Mucosa of gallbladder (tissue), 1 donor: ENCODE measurements at regions not wholly inside any gene's neighbourhood (a gene's known extent, or its start where the extent isn't known, plus 50 kb on each side); places are given as distances from the start of the nearest gene placed in this dataset.
"Not testable (repeated sequence)": the region's sequence is repeated elsewhere in the genome, so short reads cannot be mapped to it uniquely, and the experiment has no call there.

Source experiments
- DNase-seq: peaks from one replicate; pipeline ENCODE4 v3.0.0-alpha.2; 2020; ENCODE audit warnings: low spot score
- donor health status: DM: no; HTN: no; CAD: no.

DNA sequence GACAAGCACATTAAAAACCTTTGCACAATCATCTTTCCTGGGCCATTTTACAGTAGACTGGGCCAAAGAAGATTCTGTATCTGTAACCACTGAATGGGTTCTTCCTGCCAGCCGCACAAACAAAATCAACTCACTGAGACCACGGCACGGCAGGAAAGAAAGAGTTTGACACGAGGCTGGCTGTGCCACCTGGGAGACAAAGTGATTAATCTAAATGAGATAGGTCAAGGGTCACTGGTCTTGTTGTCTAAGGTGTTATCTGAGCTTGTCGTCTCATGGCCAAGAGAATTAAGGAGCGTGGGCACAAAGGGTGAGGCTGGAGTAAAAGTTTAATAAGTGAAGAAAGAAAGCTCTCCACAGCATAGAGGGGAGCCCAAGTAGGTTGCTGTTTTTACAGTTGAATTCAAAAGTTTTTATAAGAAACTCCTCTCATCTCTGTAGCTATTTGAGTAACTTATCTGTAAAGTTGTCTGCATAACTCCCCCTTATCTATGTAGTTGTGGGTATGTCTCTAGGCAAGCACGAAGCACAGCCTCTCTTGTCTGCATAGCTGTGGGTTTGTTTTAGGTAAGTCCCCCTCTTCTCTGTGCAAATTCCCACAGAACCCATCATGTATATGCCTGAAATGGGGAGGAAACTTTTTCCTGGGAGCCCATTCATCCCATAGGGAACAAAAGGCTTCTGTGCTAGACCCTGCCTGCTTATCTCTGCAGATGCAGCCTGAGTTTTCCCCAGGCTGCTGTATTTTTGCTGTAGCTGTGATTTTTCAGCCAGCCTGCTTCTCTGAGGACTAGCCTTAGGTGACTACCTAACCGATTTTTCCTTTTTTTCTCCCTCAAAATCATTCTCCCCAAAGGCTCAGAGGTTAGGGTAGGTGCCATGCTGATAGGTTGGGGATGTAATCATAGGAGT is 1314.6 kb upstream of the TMEM132C start:
- DNase-seq, result no peak

DNA sequence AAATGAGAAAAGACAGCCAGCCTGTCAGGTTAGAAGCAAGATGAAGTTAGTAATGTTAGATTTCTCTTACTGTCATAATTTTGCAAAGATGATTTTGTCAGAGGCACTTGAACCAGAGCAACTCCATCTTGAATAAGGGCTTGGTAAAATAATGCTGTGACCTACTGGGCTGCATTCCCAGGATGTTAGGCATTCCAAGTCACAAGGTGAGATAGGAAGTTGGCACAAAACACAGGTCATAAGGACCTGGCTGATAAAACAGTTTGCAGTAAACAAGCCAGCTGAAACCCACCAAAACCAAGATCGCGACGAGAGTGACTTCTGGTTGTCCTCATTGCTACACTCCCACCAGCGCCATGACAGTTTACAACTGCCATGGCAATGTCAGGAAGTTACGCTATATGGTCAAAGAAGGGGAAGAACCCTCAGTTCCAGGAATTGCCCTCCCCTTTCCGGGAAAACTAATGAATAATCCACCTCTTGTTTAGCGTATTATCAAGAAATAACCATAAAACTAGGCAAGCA is 1313.5 kb upstream of the TMEM132C start:
- no peak for DNase-seq

- DNase-seq, result no peak
Measured at GRCh38 chr12:126960221-126960620, 1306.7 kb upstream of the TMEM132C start.

- DNase-seq, result no peak
Measured at GRCh38 chr12:126960709-126961108, 1306.3 kb upstream of the TMEM132C start.

- DNase-seq, result no peak
Measured at GRCh38 chr12:126963825-126964224, 1303.1 kb upstream of the TMEM132C start.

- no peak for DNase-seq
Measured at GRCh38 chr12:126966498-126966897, 1300.5 kb upstream of the TMEM132C start.

DNA sequence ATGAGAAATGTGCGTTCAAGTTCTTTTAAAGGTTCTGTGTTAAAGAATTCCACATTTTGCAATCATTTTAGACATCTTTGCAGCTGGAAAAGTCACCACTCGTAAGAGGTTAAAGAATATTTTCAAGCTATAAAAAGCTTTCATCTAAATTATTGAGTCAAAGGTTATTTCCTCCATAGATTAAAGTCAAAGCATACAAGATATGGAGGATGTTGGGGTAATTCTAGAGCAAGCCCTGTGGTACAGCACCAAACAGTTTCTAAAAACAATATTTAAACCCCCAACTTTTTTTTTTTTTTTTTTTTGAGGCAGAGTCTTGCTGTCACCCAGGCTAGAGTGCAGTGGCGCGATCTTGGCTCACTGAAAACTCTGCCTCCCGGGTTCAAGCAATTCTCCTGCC is 1299.8 kb upstream of the TMEM132C start:
- no peak for DNase-seq

DNA sequence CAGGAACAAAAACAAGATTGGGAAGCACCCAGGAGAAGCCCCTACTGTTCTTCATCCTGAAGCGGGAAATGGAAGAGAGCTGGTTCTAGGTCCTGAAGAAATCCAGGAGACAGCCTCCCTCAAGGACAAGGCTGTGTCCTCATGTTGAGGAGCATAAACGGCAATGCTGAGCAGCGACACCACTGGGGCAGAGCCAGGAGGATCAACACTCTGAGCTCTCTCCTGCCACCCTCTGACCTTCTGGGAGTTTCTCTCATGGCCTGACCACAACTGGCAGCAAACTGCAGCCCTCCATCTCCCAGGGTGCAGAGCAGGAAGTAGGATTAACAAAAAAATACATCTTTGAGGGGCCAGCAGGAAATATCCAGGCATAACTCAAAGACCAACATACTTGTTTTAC is 1292.2 kb upstream of the TMEM132C start:
- no peak for DNase-seq

DNA sequence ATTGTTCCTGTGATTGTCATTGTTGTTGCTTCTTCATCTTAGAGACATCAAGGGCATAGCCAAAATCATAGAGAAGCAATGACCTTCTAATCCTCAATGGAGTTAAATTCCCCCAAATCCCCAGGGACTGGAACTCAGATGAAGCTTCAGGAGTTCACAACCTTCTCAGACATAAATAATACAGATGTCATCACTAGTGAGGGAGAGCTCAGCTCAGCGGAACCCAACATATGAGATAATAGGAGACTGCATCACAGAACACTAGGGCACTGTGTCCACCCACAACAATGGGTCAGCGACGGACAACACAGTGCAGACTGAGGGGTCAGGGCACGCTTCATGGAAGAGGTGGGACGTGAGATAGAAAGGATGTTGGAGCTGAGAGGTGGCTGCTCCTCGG is 1290.4 kb upstream of the TMEM132C start:
- DNase-seq, result no peak

- not testable (repeated sequence) for DNase-seq
Measured at GRCh38 chr12:126979564-126979963, 1287.4 kb upstream of the TMEM132C start.

DNA sequence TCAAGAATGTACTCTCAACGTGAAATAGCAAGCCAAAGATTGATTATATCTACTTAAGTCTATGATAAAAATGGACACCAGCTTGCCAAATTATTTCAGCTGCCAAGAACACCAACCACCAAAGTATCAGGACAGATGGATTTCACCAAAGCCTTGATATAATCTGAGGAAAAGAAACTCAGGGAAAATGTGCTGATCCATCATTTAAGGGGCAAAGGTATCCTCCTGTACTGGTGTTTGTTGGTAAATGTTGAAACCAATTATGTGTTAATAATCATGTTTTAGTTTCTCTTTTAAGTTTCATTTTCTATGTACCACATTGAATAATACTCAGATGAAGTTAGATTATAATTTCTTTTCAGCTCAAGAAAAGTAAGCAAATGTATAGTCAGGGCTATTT is 1284.3 kb upstream of the TMEM132C start:
- DNase-seq, result no peak

DNA sequence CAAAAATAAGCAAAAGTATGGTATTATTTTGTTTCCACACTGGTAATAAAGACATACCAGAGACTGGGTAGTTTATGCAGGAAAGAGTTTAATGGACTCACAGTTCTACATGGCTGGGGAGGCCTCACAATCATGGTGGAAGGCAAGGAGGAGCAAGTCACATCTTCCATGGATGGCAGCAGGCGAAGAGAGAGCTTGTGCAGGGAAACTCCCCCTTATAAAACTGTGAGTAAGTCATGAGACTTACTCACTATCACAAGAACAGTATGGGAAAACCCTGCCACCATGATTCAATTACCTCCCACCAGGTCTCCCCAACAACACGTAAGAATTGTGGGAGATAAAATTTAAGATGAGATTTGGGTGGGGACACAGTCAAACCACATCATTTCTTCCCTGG is 1283.2 kb upstream of the TMEM132C start:
- DNase-seq, result not testable (repeated sequence)

DNA sequence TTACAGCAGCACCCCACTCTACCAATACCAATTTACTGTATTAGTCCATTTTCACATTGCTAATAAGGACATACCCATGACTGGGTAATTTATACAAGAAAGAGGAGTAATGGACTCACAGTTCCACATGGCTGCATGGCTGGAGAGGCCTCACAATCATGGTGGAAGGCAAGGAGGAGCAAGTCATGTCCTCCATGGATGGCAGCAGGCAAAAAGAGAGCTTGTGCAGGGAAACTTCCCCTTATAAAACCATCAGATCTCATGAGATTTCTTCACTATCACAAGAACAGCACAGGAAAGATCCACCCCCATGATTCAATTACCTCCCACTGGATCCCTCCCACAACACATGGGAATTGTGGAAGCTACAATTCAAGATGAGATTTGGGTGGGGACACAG is 1281.3 kb upstream of the TMEM132C start:
- not testable (repeated sequence) for DNase-seq

- DNase-seq, result no peak
Measured at GRCh38 chr12:126989532-126989931, 1277.4 kb upstream of the TMEM132C start.

GRCh38 chr12:126993898-126994297 is 1273.1 kb upstream of the TMEM132C start:
- no peak for DNase-seq

DNA sequence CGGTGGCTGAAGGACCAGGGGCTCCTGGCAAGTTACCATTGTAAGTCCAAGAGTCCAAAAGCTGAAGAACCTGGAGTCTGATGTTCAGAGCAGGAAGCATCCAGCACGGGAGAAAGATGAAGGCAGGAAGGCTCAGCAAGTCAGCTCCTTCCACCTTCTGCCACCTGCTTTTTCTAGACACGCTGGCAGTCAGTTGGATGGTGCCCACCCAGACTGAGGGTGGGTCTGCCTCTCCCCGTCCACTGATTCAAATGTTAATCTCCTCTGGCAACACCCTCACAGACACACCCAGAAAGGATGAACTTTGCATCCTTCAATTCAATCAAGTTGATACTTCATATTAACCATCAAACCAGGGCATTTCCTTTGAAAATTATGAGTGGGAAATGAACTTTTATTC is 1272.4 kb upstream of the TMEM132C start:
- DNase-seq, result no peak

DNA sequence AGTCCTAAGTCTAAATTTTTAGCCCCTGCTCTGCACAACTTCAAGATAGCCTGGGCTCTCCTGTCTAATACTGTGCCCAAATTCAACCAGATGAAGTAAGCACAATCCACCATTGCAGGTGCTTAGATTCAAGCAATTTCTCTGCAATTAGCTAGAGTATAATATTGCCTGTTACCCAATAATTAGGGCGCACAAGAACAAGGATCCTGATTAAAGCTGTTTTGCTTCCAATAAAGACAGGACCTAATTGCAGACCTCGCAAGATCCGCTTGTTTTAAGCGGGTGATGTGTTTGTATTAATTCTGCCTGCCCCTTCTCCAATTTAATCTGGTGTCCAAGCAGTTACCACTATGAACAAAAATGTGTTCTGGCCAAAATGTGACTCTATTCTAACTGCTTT is 1268.9 kb upstream of the TMEM132C start:
- DNase-seq, result no peak

DNA sequence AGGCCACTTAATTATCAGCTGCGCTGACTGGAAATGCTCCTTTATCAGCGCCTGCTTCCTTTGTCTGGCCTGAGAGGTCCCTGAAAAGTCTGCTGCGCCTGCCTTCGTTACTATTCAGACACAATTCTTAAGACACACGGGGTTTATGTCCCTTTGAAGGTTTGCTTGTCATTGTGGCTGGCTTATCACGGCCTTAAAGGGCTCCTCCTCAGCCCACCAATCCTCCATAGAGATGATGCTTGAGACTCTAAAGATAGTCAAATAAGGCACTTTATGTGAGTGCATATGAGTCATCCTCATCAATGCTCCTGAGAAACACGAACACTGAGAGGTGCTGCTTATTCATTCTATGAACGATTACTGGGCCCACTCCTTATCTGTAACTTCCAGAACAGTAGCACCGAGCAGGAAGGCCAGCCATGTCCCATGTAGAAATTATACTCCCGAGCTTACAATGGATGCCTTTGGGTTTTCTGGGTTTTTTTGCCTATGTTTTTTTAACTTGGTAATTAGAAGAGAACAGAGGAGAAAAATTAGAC is 1268.2 kb upstream of the TMEM132C start:
- DNase-seq, result no peak

DNA sequence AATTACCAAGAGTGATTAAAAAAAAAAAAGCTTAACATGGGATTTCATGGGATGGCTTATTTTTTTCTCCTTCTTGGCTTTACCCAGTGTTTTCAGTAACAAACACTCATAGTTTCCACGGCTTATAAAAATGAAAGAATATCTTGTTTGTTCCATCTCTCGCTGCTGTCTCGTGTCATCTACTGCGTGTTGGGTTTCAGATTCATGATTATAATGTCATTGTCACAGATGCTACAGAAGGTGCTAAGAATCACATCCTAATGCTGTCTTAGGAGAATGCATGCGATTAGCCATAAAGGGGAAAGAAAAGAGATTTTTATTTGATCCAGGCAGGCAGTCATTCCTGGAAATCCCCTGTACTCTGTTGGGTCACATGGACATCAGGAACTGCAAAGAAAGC is 1267.6 kb upstream of the TMEM132C start:
- no peak for DNase-seq

GRCh38 chr12:127005406-127005805 is 1261.6 kb upstream of the TMEM132C start:
- no peak for DNase-seq

GRCh38 chr12:127006972-127007371 is 1260.0 kb upstream of the TMEM132C start:
- no peak for DNase-seq

- DNase-seq, result no peak
Measured at GRCh38 chr12:127008755-127009403, 1258.1 kb upstream of the TMEM132C start.

DNA sequence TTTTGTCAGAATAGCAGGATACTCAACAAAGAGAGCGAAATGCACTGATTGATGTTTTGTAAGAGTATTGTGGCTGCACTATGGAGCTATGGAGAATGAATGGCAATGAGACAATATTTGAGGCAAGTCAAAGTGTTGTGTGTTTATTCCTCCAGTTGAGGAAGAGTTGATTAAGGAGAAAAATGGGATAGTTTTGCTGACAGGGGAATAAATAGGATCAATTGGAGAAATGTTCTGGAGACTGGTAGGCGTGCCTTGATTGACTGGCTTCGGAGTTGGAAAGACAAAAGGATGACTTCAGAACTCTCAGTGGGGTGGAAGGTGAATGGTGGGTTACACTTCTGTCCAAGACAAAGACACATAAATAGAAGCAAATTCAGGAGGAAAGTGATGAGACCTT is 1254.9 kb upstream of the TMEM132C start:
- no peak for DNase-seq
